BJ (cell line): ENCODE measurements at regions not wholly inside any gene's neighbourhood (a gene's known extent, or its start where the extent isn't known, plus 50 kb on each side); places are given as distances from the start of the nearest gene placed in this dataset.

Source experiments
- CTCF ChIA-PET: fragments of 350-600 bp; formaldehyde crosslinking; extraction: SDS; loops from one replicate; lab custom pipeline; 2021; ENCODE audit warnings: antibody characterized with exemption, inconsistent platforms; lab: Yijun Ruan, JAX
- POLR2A ChIA-PET: fragments of 300-600 bp; sonication (Branson Sonifier 250); formaldehyde crosslinking; extraction: SDS; loops from one replicate; lab custom pipeline; 2021; ENCODE audit warnings: antibody characterized with exemption; lab: Charles Lee
- DNase-seq: peaks from one replicate; pipeline ENCODE4 v3.0.0-alpha.2; 2011; ENCODE audit warnings: low read depth
- H3K27me3 ChIP-seq: 2 replicates; pipeline ENCODE4 v1.6.0; 2011; ENCODE audit warnings: low read length; ENCODE audit not compliant: control insufficient read depth, insufficient read depth
- H3K36me3 ChIP-seq: 2 replicates; pipeline ENCODE4 v1.5.1; 2011; ENCODE audit warnings: low read length; ENCODE audit not compliant: control insufficient read depth, insufficient read depth
- H3K4me3 ChIP-seq: 2 replicates; pipeline ENCODE4 v1.5.1; 2011; ENCODE audit warnings: low read depth, mild to moderate bottlenecking, control low read depth, low read length
- CTCF ChIP-seq: IDR thresholded peaks from 2 replicates; pipeline ENCODE4 v1.5.1; 2011; ENCODE audit warnings: low read depth, mild to moderate bottlenecking, control low read depth, inconsistent platforms, low read length, moderate library complexity; ENCODE audit not compliant: insufficient read depth

GRCh38 chr2:83742117-83742782 lies 716.8 kb downstream of the SUCLG1 start:
- no peak overlapping the region for H3K4me3 ChIP-seq
- no peak for TF ChIP-seq CTCF
- peak; percentile 25 for DNase-seq
- POLR2A ChIA-PET = no interaction called here
- CTCF ChIA-PET = interaction anchor here (0.7 kb wide), 1 partner anchor 80 kb away, joined by 3 read pairs; no protein-coding TSS in a partner anchor
- no peaks in the 10 kb centered on the region for H3K36me3 ChIP-seq
- no peaks in the 10 kb centered on the region for H3K27me3 ChIP-seq

- Histone ChIP-seq H3K27me3 (no peaks in the 10 kb centered on the region), H3K36me3 (no peaks in the 10 kb centered on the region), H3K4me3 (no peak overlapping the region)
- CTCF ChIA-PET = no interaction called here
- TF ChIP-seq CTCF = no peak
- DNase-seq = no peak
- POLR2A ChIA-PET = no interaction called here
These were observed 728.9 kb downstream of the SUCLG1 start for GRCh38 chr2:83730223-83730622.

GRCh38 chr2:83725735-83726134 lies 733.3 kb downstream of the SUCLG1 start:
- no peak overlapping the region for H3K4me3 ChIP-seq
- no peaks in the 10 kb centered on the region for H3K27me3 ChIP-seq
- no peak for TF ChIP-seq CTCF
- POLR2A ChIA-PET = no interaction called here
- CTCF ChIA-PET = no interaction called here
- no peaks in the 10 kb centered on the region for H3K36me3 ChIP-seq
- DNase-seq = no peak

- ChIA-PET POLR2A (no interaction called here), CTCF (no interaction called here)
- H3K36me3 ChIP-seq = no peaks in the 10 kb centered on the region
- H3K4me3 ChIP-seq = no peak overlapping the region
- DNase-seq = no peak
- no peaks in the 10 kb centered on the region for H3K27me3 ChIP-seq
- no peak for TF ChIP-seq CTCF
These were observed 753.9 kb downstream of the SUCLG1 start for GRCh38 chr2:83705146-83705545.

- H3K4me3 ChIP-seq = no peak overlapping the region
- TF ChIP-seq CTCF = no peak
- no peaks in the 10 kb centered on the region for H3K36me3 ChIP-seq
- no peaks in the 10 kb centered on the region for H3K27me3 ChIP-seq
- DNase-seq = no peak
- CTCF ChIA-PET = no interaction called here
- POLR2A ChIA-PET = no interaction called here
These were observed 755.5 kb downstream of the SUCLG1 start for GRCh38 chr2:83703598-83703997.
